ENCODE measurements at regions not wholly inside any gene's neighbourhood (a gene's known extent, or its start where the extent isn't known, plus 50 kb on each side); places are given as distances from the start of the nearest gene placed in this dataset.

GRCh38 chr13:73696271-73696670, 437.9 kb downstream of the KLF12 start:
- no peak overlapping the region for H3K27ac Mint-ChIP-seq
- ChIA-PET CTCF (interaction anchor here (0.6 kb wide), 1 partner anchor 585 kb away, joined by 3 read pairs; no protein-coding TSS in a partner anchor), POLR2A (interaction anchor here (0.7 kb wide), 1 partner anchor 12 kb away, joined by 3 read pairs; no protein-coding TSS in a partner anchor)
- Histone ChIP-seq H3K4me3 (ENCODE audit: low read length) (no peak overlapping the region), H3K27me3 (ENCODE audit: control insufficient read depth in 1 of 2, insufficient read depth in 2 of 2, low read length in 2 of 2) (no peaks in the 10 kb centered on the region), H3K4me1 (ENCODE audit: insufficient read depth, low read length) (peaks cover 9% of the 10 kb centered on the region), H3K9me3 (ENCODE audit: control insufficient read depth in 1 of 2, insufficient read depth in 1 of 2, low read length in 2 of 2) (no peaks in the 10 kb centered on the region), H3K27ac (ENCODE audit: low read depth in 1 of 2, low read length in 2 of 2) (no peak overlapping the region), H3K36me3 (ENCODE audit: insufficient read depth, low read length) (peaks cover 54% of the 10 kb centered on the region)
- no peak for ATAC-seq (ENCODE audit: poor library complexity)
- H3K9me3 Mint-ChIP-seq: no peaks in the 10 kb centered on the region
- TF ChIP-seq, protein P1, sequence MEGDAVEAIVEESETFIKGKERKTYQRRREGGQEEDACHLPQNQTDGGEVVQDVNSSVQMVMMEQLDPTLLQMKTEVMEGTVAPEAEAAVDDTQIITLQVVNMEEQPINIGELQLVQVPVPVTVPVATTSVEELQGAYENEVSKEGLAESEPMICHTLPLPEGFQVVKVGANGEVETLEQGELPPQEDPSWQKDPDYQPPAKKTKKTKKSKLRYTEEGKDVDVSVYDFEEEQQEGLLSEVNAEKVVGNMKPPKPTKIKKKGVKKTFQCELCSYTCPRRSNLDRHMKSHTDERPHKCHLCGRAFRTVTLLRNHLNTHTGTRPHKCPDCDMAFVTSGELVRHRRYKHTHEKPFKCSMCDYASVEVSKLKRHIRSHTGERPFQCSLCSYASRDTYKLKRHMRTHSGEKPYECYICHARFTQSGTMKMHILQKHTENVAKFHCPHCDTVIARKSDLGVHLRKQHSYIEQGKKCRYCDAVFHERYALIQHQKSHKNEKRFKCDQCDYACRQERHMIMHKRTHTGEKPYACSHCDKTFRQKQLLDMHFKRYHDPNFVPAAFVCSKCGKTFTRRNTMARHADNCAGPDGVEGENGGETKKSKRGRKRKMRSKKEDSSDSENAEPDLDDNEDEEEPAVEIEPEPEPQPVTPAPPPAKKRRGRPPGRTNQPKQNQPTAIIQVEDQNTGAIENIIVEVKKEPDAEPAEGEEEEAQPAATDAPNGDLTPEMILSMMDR (IDR thresholded peaks at IDR 0.05): no peak
- no peak for DNase-seq
- peaks cover 29% of the 10 kb centered on the region for H3K4me1 Mint-ChIP-seq (ENCODE audit: low read depth)
- intact Hi-C loops (cut with DNase I, micrococcal nuclease): loop anchor here in 1 of 2 experiments (5.0 kb wide), 1 partner anchor 169 kb away; no protein-coding TSS in a partner anchor
- H3K27me3 Mint-ChIP-seq: no peaks in the 10 kb centered on the region
- peaks cover 77% of the 10 kb centered on the region for H3K36me3 Mint-ChIP-seq (ENCODE audit: low read depth)
- H3K4me3 Mint-ChIP-seq: no peak overlapping the region

- Histone ChIP-seq H3K9me3 (ENCODE audit: control insufficient read depth in 1 of 2, insufficient read depth in 1 of 2, low read length in 2 of 2) (no peaks in the 10 kb centered on the region), H3K27me3 (ENCODE audit: control insufficient read depth in 1 of 2, insufficient read depth in 2 of 2, low read length in 2 of 2) (no peaks in the 10 kb centered on the region), H3K36me3 (ENCODE audit: insufficient read depth, low read length) (peaks cover 61% of the 10 kb centered on the region), H3K4me3 (ENCODE audit: low read length) (no peak overlapping the region), H3K27ac (ENCODE audit: low read depth in 1 of 2, low read length in 2 of 2) (no peak overlapping the region), H3K4me1 (ENCODE audit: insufficient read depth, low read length) (peaks cover 5% of the 10 kb centered on the region)
- Mint-ChIP-seq H3K4me1 (ENCODE audit: low read depth) (peaks cover 29% of the 10 kb centered on the region), H3K27ac (no peak overlapping the region), H3K36me3 (ENCODE audit: low read depth) (peaks cover 87% of the 10 kb centered on the region), H3K27me3 (no peaks in the 10 kb centered on the region), H3K4me3 (no peak overlapping the region), H3K9me3 (no peaks in the 10 kb centered on the region)
- ChIA-PET CTCF (no interaction called here), POLR2A (no interaction called here)
- DNase-seq: no peak
- intact Hi-C loops (cut with DNase I, micrococcal nuclease): loop anchor here in 1 of 2 experiments (5.0 kb wide), 1 partner anchor 168 kb away; no protein-coding TSS in a partner anchor
- TF ChIP-seq, protein P1 (IDR thresholded peaks at IDR 0.05): no peak
- ATAC-seq (ENCODE audit: poor library complexity): no peak
Measured at GRCh38 chr13:73695325-73695724, 438.9 kb downstream of the KLF12 start.

DNA sequence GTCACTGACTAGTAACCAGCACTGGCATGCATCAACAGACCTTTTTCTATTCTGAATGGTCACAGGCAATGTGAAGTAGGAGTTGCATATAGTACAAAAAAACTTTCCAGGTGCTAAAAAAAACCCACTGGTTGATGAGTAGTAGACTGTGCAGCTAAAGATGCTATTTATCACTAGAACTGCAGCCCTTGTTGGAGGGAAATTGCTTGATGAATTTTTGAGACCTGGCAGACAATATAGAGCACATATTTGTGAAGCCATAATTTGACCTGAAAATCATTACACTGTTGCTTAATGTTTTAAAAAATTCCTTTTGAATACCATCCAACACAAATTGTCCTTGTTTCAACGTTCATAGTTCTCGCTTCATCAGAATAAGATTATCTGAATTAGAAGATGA, 441.0 kb downstream of the KLF12 start:
- no peak overlapping the region for H3K4me3 Mint-ChIP-seq
- Histone ChIP-seq H3K27ac (ENCODE audit: low read depth in 1 of 2, low read length in 2 of 2) (no peak overlapping the region), H3K27me3 (ENCODE audit: control insufficient read depth in 1 of 2, insufficient read depth in 2 of 2, low read length in 2 of 2) (no peaks in the 10 kb centered on the region), H3K4me1 (ENCODE audit: insufficient read depth, low read length) (no peaks in the 10 kb centered on the region), H3K36me3 (ENCODE audit: insufficient read depth, low read length) (peaks cover 70% of the 10 kb centered on the region), H3K9me3 (ENCODE audit: control insufficient read depth in 1 of 2, insufficient read depth in 1 of 2, low read length in 2 of 2) (no peaks in the 10 kb centered on the region), H3K4me3 (ENCODE audit: low read length) (no peak overlapping the region)
- no peak for ATAC-seq (ENCODE audit: poor library complexity)
- intact Hi-C loops (cut with DNase I, micrococcal nuclease): no loop called here
- ChIA-PET CTCF (no interaction called here), POLR2A (interaction anchor here (1.2 kb wide), 1 partner anchor 67 kb away, joined by 3 read pairs; no protein-coding TSS in a partner anchor)
- H3K4me1 Mint-ChIP-seq (ENCODE audit: low read depth): peaks cover 17% of the 10 kb centered on the region
- no peak overlapping the region for H3K27ac Mint-ChIP-seq
- DNase-seq: no peak
- TF ChIP-seq, protein P1 (IDR thresholded peaks at IDR 0.05): no peak
- H3K36me3 Mint-ChIP-seq (ENCODE audit: low read depth): peaks cover 97% of the 10 kb centered on the region
- H3K27me3 Mint-ChIP-seq: no peaks in the 10 kb centered on the region
- no peaks in the 10 kb centered on the region for H3K9me3 Mint-ChIP-seq
